Liver (tissue), 3 donors: ENCODE measurements at regions not wholly inside any gene's neighbourhood (a gene's known extent, or its start where the extent isn't known, plus 50 kb on each side); places are given as distances from the start of the nearest gene placed in this dataset.

ENCODE experiments used
- CTCF ChIP-seq: fragments of 150-350 bp; IDR thresholded peaks from 2 replicates; pipeline ENCODE4 v1.5.1; 2017; ENCODE audit warnings: improper control_type of control experiment, low read depth, low read length; ENCODE audit not compliant: missing input control
- GABPA ChIP-seq, 2 donors: IDR thresholded peaks in 1 of 2; conservative IDR thresholded peaks in 1 of 2; 2 replicates each; pipeline ENCODE4 v1.6.1; 2016; ENCODE audit warnings: antibody characterized with exemption in 2 of 2, mild to moderate bottlenecking in 1 of 2, moderate library complexity in 1 of 2
- HNF4A ChIP-seq, 2 donors: conservative IDR thresholded peaks; 2 replicates each; pipeline ENCODE4 v1.6.1; 2016; ENCODE audit warnings: antibody characterized with exemption in 2 of 2, mild to moderate bottlenecking in 2 of 2
- RAD21 ChIP-seq, 2 donors: IDR thresholded peaks; 2 replicates each; pipeline ENCODE4 v1.6.1; 2016; ENCODE audit warnings: antibody characterized with exemption in 2 of 2, mild to moderate bottlenecking in 2 of 2
- REST ChIP-seq: IDR thresholded peaks from 2 replicates; pipeline ENCODE4 v1.6.1; 2016; ENCODE audit warnings: antibody characterized with exemption, mild to moderate bottlenecking
- TAF1 ChIP-seq: conservative IDR thresholded peaks from 2 replicates; pipeline ENCODE4 v1.6.1; 2016; ENCODE audit warnings: antibody characterized with exemption, mild to moderate bottlenecking
- TF ChIP-seq, protein P1 (sequence below): IDR thresholded peaks from 2 replicates; pipeline ENCODE4 v1.6.1; 2016; ENCODE audit warnings: antibody characterized with exemption
- donor health status: healthy.
- donor health status: healthy.

- TF ChIP-seq CTCF (no peak), REST (no peak), HNF4A (conservative IDR thresholded peaks at IDR 0.05) (no peak), GABPA (IDR thresholded peaks at IDR 0.05 in 1 of 2, conservative IDR thresholded peaks at IDR 0.05 in 1 of 2) (no peak), TAF1 (no peak), RAD21 (IDR thresholded peaks at IDR 0.05) (no peak)
- TF ChIP-seq, protein P1, sequence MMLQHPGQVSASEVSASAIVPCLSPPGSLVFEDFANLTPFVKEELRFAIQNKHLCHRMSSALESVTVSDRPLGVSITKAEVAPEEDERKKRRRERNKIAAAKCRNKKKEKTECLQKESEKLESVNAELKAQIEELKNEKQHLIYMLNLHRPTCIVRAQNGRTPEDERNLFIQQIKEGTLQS = no peak
Observed at GRCh38 chr18:77906103-77906892, 656.6 kb downstream of the GALR1 start.
